GM23338 (cell line): ENCODE measurements at regions not wholly inside any gene's neighbourhood (a gene's known extent, or its start where the extent isn't known, plus 50 kb on each side); places are given as distances from the start of the nearest gene placed in this dataset.

Source experiments
- ATAC-seq: fragments of 200-7000 bp; cut with Tn5 transposase; 3 replicates; pipeline ENCODE4 v1.9.1; 2020
- DNase-seq: peaks from one replicate; pipeline ENCODE4 v3.0.0-alpha.2; 2015; ENCODE audit warnings: low spot score
- H2AFZ ChIP-seq: fragments of 200-600 bp; sonication (generic); 2 replicates; pipeline ENCODE4 v1.8.0; 2016; ENCODE audit warnings: antibody characterized with exemption, mild to moderate bottlenecking, moderate library complexity
- H3F3A ChIP-seq: fragments of 200-600 bp; sonication (generic); replicated peaks from 2 replicates; pipeline ENCODE4 v1.8.0; 2017; ENCODE audit warnings: antibody characterized with exemption, mixed run types, low read depth
- H3K27ac ChIP-seq: fragments of 200-600 bp; sonication (generic); 2 replicates; pipeline ENCODE4 v1.6.1; 2016; ENCODE audit warnings: low read depth
- H3K27me3 ChIP-seq: fragments of 200-600 bp; sonication (generic); 2 replicates; pipeline ENCODE4 v1.8.0; 2016; ENCODE audit warnings: mild to moderate bottlenecking, mixed run types, moderate library complexity; ENCODE audit not compliant: insufficient read depth
- H3K36me3 ChIP-seq: fragments of 200-600 bp; sonication (generic); 2 replicates; pipeline ENCODE4 v1.8.0; 2016; ENCODE audit warnings: mild to moderate bottlenecking; ENCODE audit not compliant: insufficient read depth
- H3K4me1 ChIP-seq: fragments of 200-600 bp; sonication (generic); 2 replicates; pipeline ENCODE4 v1.8.0; 2016; ENCODE audit warnings: mild to moderate bottlenecking, moderate library complexity; ENCODE audit not compliant: insufficient read depth
- H3K4me2 ChIP-seq: fragments of 200-600 bp; sonication (generic); 2 replicates; pipeline ENCODE4 v1.7.1; 2017; ENCODE audit warnings: mixed run types
- H3K4me3 ChIP-seq: fragments of 200-600 bp; sonication (generic); 2 replicates; pipeline ENCODE4 v1.6.1; 2016; ENCODE audit warnings: mixed run types
- H3K79me2 ChIP-seq: fragments of 200-600 bp; sonication (generic); replicated peaks from 2 replicates; pipeline ENCODE4 v1.8.0; 2017; ENCODE audit warnings: mild to moderate bottlenecking; ENCODE audit not compliant: insufficient read depth
- H3K9me2 ChIP-seq: fragments of 200-600 bp; sonication (generic); 2 replicates; pipeline ENCODE4 v1.8.0; 2017; ENCODE audit not compliant: insufficient read depth
- H4K20me1 ChIP-seq: fragments of 200-600 bp; sonication (generic); replicated peaks from 2 replicates; pipeline ENCODE4 v1.8.0; 2017; ENCODE audit warnings: mild to moderate bottlenecking; ENCODE audit not compliant: insufficient read depth
- H3K27ac Mint-ChIP-seq: 2 replicates; pipeline ENCODE4 v1.8.0; 2020; ENCODE audit warnings: inconsistent platforms, mild to moderate bottlenecking, moderate library complexity, mixed read lengths
- H3K27me3 Mint-ChIP-seq: 3 replicates; pipeline ENCODE4 v1.8.0; 2022; ENCODE audit warnings: low read depth, mild to moderate bottlenecking, moderate library complexity, mixed read lengths, inconsistent platforms; ENCODE audit not compliant: insufficient read depth, poor library complexity
- H3K36me3 Mint-ChIP-seq: 3 replicates; pipeline ENCODE4 v1.8.0; 2021; ENCODE audit warnings: low read depth, mild to moderate bottlenecking, inconsistent platforms, moderate library complexity, mixed read lengths
- H3K4me1 Mint-ChIP-seq: 3 replicates; pipeline ENCODE4 v1.8.0; 2020; ENCODE audit warnings: mild to moderate bottlenecking, inconsistent platforms, mixed read lengths
- H3K4me3 Mint-ChIP-seq: 3 replicates; pipeline ENCODE4 v1.8.0; 2021; ENCODE audit warnings: moderate library complexity, mild to moderate bottlenecking, inconsistent platforms, mixed read lengths
- H3K9me3 Mint-ChIP-seq: 3 replicates; pipeline ENCODE4 v1.8.0; 2020; ENCODE audit warnings: moderate library complexity, mild to moderate bottlenecking, inconsistent platforms, mixed read lengths
- CREB1 ChIP-seq: fragments of 250-450 bp; sonication (Bioruptor Pico); IDR thresholded peaks from 2 replicates; pipeline ENCODE4 v1.5.0; 2020; ENCODE audit warnings: low read depth, mild to moderate bottlenecking, moderate library complexity
- EZH2 ChIP-seq: fragments of 200-600 bp; sonication (generic); IDR thresholded peaks from one replicate; pipeline ENCODE4 v1.8.0; 2017; ENCODE audit warnings: antibody characterized with exemption, mild to moderate bottlenecking, low read depth; ENCODE audit not compliant: unreplicated experiment
- EZH2phosphoT487 ChIP-seq: fragments of 200-600 bp; sonication (generic); IDR thresholded peaks from one replicate; pipeline ENCODE4 v1.8.1; 2018; ENCODE audit warnings: antibody characterized with exemption; ENCODE audit not compliant: unreplicated experiment
- NANOG ChIP-seq: IDR thresholded peaks from 2 replicates; pipeline ENCODE4 v1.6.1; 2016; ENCODE audit warnings: antibody characterized with exemption, borderline replicate concordance
- POLR2AphosphoS5 ChIP-seq: IDR thresholded peaks from 2 replicates; pipeline ENCODE4 v1.6.1; 2016; ENCODE audit warnings: antibody characterized with exemption, low read depth
- STAT1 ChIP-seq: IDR thresholded peaks from one replicate; pipeline ENCODE4 v1.6.1; 2016; ENCODE audit warnings: antibody characterized with exemption; ENCODE audit not compliant: unreplicated experiment
- ZNF114 ChIP-seq: fragments of 250-450 bp; sonication (Bioruptor Pico); IDR thresholded peaks from 2 replicates; pipeline ENCODE4 v1.5.0; 2020; ENCODE audit warnings: mild to moderate bottlenecking, moderate library complexity
- ZNF331 ChIP-seq: fragments of 250-450 bp; sonication (Bioruptor Pico); IDR thresholded peaks from 2 replicates; pipeline ENCODE4 v1.5.0; 2020; ENCODE audit warnings: low read depth, mild to moderate bottlenecking, moderate library complexity
- TF ChIP-seq, protein P1 (sequence below): fragments of 250-450 bp; sonication (Bioruptor Pico); IDR thresholded peaks from 2 replicates; pipeline ENCODE4 v1.5.0; 2020; ENCODE audit warnings: mild to moderate bottlenecking, moderate library complexity
- TF ChIP-seq, protein P2 (sequence below): IDR thresholded peaks from 2 replicates; pipeline ENCODE4 v1.6.1; 2016; ENCODE audit warnings: antibody characterized with exemption
- TF ChIP-seq, protein P3 (sequence below), 2 experiments: fragments of 200-600 bp in 1 of 2; sonication (generic) in 1 of 2; conservative IDR thresholded peaks; 2 replicates each; pipeline versions ENCODE4 v1.5.1 to v1.6.1; 2016 to 2017; ENCODE audit warnings: antibody characterized with exemption in 2 of 2, low read depth in 2 of 2, mild to moderate bottlenecking in 2 of 2, moderate library complexity in 1 of 2

DNA sequence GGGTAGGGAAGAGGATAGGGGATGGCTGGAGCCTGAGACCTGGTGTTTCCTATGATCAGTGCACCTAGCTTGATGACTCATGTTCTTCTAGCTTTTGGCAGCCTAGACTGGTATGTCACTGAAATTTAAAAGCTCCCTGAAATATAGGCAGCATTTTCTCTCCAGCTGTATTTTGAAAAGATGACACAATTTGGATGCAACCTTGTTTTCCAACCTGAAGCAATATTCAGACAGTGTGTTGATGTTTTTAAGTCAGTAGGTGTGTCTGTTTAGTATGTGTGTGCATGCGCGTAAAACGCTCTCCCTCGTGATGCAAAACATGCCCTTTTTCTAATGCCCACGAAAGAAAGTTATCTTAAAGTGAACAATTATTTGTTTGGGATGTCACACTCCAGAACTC, 58.5 kb downstream of the RPL22L1 start (continued):
- TF ChIP-seq, protein P1, sequence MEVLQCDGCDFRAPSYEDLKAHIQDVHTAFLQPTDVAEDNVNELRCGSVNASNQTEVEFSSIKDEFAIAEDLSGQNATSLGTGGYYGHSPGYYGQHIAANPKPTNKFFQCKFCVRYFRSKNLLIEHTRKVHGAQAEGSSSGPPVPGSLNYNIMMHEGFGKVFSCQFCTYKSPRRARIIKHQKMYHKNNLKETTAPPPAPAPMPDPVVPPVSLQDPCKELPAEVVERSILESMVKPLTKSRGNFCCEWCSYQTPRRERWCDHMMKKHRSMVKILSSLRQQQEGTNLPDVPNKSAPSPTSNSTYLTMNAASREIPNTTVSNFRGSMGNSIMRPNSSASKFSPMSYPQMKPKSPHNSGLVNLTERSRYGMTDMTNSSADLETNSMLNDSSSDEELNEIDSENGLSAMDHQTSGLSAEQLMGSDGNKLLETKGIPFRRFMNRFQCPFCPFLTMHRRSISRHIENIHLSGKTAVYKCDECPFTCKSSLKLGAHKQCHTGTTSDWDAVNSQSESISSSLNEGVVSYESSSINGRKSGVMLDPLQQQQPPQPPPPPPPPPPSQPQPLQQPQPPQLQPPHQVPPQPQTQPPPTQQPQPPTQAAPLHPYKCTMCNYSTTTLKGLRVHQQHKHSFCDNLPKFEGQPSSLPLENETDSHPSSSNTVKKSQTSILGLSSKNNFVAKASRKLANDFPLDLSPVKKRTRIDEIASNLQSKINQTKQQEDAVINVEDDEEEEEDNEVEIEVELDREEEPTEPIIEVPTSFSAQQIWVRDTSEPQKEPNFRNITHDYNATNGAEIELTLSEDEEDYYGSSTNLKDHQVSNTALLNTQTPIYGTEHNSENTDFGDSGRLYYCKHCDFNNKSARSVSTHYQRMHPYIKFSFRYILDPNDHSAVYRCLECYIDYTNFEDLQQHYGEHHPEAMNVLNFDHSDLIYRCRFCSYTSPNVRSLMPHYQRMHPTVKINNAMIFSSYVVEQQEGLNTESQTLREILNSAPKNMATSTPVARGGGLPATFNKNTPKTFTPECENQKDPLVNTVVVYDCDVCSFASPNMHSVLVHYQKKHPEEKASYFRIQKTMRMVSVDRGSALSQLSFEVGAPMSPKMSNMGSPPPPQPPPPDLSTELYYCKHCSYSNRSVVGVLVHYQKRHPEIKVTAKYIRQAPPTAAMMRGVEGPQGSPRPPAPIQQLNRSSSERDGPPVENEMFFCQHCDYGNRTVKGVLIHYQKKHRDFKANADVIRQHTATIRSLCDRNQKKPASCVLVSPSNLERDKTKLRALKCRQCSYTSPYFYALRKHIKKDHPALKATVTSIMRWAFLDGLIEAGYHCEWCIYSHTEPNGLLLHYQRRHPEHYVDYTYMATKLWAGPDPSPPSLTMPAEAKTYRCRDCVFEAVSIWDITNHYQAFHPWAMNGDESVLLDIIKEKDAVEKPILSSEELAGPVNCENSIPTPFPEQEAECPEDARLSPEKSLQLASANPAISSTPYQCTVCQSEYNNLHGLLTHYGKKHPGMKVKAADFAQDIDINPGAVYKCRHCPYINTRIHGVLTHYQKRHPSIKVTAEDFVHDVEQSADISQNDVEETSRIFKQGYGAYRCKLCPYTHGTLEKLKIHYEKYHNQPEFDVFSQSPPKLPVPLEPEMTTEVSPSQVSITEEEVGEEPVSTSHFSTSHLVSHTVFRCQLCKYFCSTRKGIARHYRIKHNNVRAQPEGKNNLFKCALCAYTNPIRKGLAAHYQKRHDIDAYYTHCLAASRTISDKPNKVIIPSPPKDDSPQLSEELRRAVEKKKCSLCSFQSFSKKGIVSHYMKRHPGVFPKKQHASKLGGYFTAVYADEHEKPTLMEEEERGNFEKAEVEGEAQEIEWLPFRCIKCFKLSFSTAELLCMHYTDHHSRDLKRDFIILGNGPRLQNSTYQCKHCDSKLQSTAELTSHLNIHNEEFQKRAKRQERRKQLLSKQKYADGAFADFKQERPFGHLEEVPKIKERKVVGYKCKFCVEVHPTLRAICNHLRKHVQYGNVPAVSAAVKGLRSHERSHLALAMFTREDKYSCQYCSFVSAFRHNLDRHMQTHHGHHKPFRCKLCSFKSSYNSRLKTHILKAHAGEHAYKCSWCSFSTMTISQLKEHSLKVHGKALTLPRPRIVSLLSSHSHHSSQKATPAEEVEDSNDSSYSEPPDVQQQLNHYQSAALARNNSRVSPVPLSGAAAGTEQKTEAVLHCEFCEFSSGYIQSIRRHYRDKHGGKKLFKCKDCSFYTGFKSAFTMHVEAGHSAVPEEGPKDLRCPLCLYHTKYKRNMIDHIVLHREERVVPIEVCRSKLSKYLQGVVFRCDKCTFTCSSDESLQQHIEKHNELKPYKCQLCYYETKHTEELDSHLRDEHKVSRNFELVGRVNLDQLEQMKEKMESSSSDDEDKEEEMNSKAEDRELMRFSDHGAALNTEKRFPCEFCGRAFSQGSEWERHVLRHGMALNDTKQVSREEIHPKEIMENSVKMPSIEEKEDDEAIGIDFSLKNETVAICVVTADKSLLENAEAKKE (CRISPR knock-in tag) = no peak
- TF ChIP-seq POLR2AphosphoS5 = no peak
- TF ChIP-seq, protein P2, sequence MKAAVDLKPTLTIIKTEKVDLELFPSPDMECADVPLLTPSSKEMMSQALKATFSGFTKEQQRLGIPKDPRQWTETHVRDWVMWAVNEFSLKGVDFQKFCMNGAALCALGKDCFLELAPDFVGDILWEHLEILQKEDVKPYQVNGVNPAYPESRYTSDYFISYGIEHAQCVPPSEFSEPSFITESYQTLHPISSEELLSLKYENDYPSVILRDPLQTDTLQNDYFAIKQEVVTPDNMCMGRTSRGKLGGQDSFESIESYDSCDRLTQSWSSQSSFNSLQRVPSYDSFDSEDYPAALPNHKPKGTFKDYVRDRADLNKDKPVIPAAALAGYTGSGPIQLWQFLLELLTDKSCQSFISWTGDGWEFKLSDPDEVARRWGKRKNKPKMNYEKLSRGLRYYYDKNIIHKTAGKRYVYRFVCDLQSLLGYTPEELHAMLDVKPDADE = no peak
- no peak for TF ChIP-seq EZH2phosphoT487

DNA sequence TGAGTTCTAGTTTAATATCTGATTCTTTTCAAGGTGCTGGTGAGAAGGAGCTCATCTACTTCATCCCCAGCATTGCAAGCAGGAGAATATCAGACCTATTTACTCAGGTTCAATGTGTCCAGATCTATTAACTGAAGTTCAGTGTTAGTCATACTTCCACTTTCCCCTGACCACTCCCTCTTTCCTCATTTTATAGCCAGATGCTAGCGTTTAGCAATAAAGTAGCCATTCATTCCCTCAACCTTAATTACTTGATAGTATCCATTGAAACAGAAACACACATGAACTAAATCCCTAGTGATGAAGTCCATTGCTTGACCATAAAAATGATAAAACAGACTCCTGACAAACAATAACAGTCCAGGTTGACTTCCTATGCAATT, 60.0 kb downstream of the RPL22L1 start:
- ATAC-seq (no peak), DNase-seq (no peak)
- H3K4me1 Mint-ChIP-seq = peaks cover 28% of the 10 kb centered on the region
- peaks cover 7% of the 10 kb centered on the region for H3K27me3 Mint-ChIP-seq
- Histone ChIP-seq H2AFZ (no peak overlapping the region), H3K9me2 (no peaks in the 10 kb centered on the region; the same call in 1 of the 2 replicates), H3K27me3 (no peaks in the 10 kb centered on the region), H3K36me3 (no peaks in the 10 kb centered on the region), H3K4me2 (no peak overlapping the region), H4K20me1 (no peaks in the 10 kb centered on the region), H3K79me2 (no peaks in the 10 kb centered on the region), H3K27ac (no peak overlapping the region), H3K4me3 (no peak overlapping the region), H3F3A (no peaks in the 10 kb centered on the region), H3K4me1 (peaks cover 35% of the 10 kb centered on the region)
- H3K4me3 Mint-ChIP-seq = no peak overlapping the region
- H3K27ac Mint-ChIP-seq = no peak overlapping the region
- H3K9me3 Mint-ChIP-seq = peaks cover 7% of the 10 kb centered on the region; the same call in 1 of the 3 replicates
- no peaks in the 10 kb centered on the region; the same call in 2 of the 3 replicates for H3K36me3 Mint-ChIP-seq
- TF ChIP-seq, protein P3, sequence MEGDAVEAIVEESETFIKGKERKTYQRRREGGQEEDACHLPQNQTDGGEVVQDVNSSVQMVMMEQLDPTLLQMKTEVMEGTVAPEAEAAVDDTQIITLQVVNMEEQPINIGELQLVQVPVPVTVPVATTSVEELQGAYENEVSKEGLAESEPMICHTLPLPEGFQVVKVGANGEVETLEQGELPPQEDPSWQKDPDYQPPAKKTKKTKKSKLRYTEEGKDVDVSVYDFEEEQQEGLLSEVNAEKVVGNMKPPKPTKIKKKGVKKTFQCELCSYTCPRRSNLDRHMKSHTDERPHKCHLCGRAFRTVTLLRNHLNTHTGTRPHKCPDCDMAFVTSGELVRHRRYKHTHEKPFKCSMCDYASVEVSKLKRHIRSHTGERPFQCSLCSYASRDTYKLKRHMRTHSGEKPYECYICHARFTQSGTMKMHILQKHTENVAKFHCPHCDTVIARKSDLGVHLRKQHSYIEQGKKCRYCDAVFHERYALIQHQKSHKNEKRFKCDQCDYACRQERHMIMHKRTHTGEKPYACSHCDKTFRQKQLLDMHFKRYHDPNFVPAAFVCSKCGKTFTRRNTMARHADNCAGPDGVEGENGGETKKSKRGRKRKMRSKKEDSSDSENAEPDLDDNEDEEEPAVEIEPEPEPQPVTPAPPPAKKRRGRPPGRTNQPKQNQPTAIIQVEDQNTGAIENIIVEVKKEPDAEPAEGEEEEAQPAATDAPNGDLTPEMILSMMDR (conservative IDR thresholded peaks at IDR 0.05; ENCODE audit: low read depth in 2 of 2) = no peak
- TF ChIP-seq STAT1 (no peak), ZNF331 (CRISPR knock-in tag) (no peak), EZH2phosphoT487 (no peak), EZH2 (no peak), ZNF114 (CRISPR knock-in tag) (no peak), CREB1 (CRISPR knock-in tag) (no peak), NANOG (no peak), POLR2AphosphoS5 (no peak)
